Smooth muscle cell (in vitro differentiated cells): ENCODE measurements at regions not wholly inside any gene's neighbourhood (a gene's known extent, or its start where the extent isn't known, plus 50 kb on each side); places are given as distances from the start of the nearest gene placed in this dataset.

Experiments used
- DNase-seq: peaks from one replicate; lab custom pipeline; 2025; ENCODE audit not compliant: unreplicated experiment; lab: John Stamatoyannopoulos, UW
- H2AFZ ChIP-seq: fragments of 200-600 bp; sonication (generic); 2 replicates; pipeline ENCODE4 v1.6.0; 2016; ENCODE audit warnings: antibody characterized with exemption, low read depth, mild to moderate bottlenecking
- H3F3A ChIP-seq: fragments of 200-600 bp; sonication (generic); 2 replicates; pipeline ENCODE4 v1.6.0; 2017; ENCODE audit warnings: antibody characterized with exemption, low read depth
- H3K27ac ChIP-seq: fragments of 200-600 bp; sonication (generic); 2 replicates; pipeline ENCODE4 v1.5.1; 2016; ENCODE audit warnings: low read depth, mild to moderate bottlenecking
- H3K27me3 ChIP-seq: fragments of 200-600 bp; sonication (generic); 2 replicates; pipeline ENCODE4 v1.6.1; 2016; ENCODE audit warnings: low read depth, mild to moderate bottlenecking
- H3K36me3 ChIP-seq: fragments of 200-600 bp; sonication (generic); 2 replicates; pipeline ENCODE4 v1.5.1; 2016; ENCODE audit warnings: low read depth
- H3K4me1 ChIP-seq: fragments of 200-600 bp; sonication (generic); 2 replicates; pipeline ENCODE4 v1.5.1; 2016; ENCODE audit warnings: low read depth
- H3K4me2 ChIP-seq: fragments of 200-600 bp; sonication (generic); 2 replicates; pipeline ENCODE4 v1.6.0; 2016; ENCODE audit warnings: mild to moderate bottlenecking
- H3K4me3 ChIP-seq: fragments of 200-600 bp; sonication (generic); 2 replicates; pipeline ENCODE4 v1.5.1; 2016; ENCODE audit warnings: mild to moderate bottlenecking
- H3K79me2 ChIP-seq: fragments of 200-600 bp; sonication (generic); 2 replicates; pipeline ENCODE4 v1.6.0; 2016; ENCODE audit warnings: low read depth, mild to moderate bottlenecking
- H3K9ac ChIP-seq: fragments of 200-600 bp; sonication (generic); 2 replicates; pipeline ENCODE4 v1.6.0; 2016; ENCODE audit warnings: low read depth
- H3K9me3 ChIP-seq: fragments of 200-600 bp; sonication (generic); replicated peaks from 2 replicates; pipeline ENCODE4 v1.5.1; 2016; ENCODE audit warnings: low read depth
- H4K20me1 ChIP-seq: fragments of 200-600 bp; sonication (generic); 2 replicates; pipeline ENCODE4 v1.6.0; 2016; ENCODE audit warnings: low read depth
- WGBS: methylation state at CpG from one replicate; pipeline ENCODE4 v1.1.7; 2016; ENCODE audit warnings: low lambda C conversion rate; 5-methylcytosine and 5-hydroxymethylcytosine counted together
- TF ChIP-seq, protein P1 (sequence below): fragments of 200-600 bp; sonication (generic); IDR thresholded peaks from 2 replicates; pipeline ENCODE4 v1.5.1; 2017; ENCODE audit warnings: borderline replicate concordance, mild to moderate bottlenecking, antibody characterized with exemption; ENCODE audit not compliant: insufficient read depth, poor library complexity, severe bottlenecking

DNA sequence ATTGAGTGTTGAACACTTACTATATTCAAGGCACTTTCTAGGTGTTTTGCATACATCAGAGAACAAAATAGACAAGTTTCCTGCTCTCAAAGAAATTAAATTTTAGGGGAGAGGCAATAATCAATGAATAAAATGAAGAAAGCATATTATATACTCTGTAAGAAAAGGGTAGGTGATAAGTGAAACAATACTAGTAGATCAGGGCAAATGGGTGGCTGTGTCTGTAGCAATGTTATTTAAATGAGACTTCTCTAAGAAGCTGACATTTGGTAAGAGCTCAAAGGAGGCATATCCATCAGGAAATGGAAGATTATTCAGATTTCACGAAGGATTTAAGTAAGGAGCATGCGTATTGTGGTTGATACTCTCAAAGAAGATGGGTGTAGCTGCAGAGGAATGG lies 1291.6 kb downstream of the NSUN3 start:
- TF ChIP-seq, protein P1, sequence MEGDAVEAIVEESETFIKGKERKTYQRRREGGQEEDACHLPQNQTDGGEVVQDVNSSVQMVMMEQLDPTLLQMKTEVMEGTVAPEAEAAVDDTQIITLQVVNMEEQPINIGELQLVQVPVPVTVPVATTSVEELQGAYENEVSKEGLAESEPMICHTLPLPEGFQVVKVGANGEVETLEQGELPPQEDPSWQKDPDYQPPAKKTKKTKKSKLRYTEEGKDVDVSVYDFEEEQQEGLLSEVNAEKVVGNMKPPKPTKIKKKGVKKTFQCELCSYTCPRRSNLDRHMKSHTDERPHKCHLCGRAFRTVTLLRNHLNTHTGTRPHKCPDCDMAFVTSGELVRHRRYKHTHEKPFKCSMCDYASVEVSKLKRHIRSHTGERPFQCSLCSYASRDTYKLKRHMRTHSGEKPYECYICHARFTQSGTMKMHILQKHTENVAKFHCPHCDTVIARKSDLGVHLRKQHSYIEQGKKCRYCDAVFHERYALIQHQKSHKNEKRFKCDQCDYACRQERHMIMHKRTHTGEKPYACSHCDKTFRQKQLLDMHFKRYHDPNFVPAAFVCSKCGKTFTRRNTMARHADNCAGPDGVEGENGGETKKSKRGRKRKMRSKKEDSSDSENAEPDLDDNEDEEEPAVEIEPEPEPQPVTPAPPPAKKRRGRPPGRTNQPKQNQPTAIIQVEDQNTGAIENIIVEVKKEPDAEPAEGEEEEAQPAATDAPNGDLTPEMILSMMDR = no peak
- no peaks in the 10 kb centered on the region for H3K27me3 ChIP-seq
- H3K9me3 ChIP-seq = no peaks in the 10 kb centered on the region

DNA sequence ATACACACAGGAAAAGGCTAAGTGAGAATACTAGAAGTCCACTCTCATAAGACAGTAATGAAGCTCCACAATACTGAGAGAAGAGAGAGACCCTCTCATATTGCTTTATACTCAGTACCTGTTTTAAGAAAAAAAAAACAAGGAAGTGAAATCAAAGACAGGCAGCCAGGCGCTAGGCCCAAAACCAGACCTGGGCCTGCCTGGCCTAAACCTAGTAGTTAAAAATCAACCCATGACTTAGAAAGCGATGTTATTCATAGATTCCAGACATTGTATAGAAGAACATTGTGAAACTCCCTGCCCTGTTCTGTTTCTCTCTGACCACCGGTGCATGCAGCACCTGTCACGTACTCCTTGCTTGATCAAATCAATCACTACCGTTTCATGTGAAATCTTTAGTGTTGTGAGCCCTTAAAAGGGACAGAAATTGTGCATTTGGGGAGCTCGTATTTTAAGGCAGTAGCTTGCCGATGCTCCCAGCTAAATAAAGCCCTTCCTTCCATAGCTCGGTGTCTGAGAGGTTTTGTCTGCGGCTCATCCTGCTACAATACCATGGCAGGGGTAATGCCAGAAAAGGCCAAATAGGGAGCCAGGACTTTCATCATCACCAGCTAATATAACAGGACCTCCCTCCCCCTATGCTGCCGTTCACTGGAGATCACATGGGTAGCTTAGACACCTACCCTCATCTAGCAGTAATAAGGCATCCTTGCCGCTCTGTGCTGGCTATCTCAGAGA lies 1294.1 kb downstream of the NSUN3 start:
- Histone ChIP-seq H3F3A (no peaks in the 10 kb centered on the region), H3K79me2 (no peaks in the 10 kb centered on the region), H3K27me3 (no peaks in the 10 kb centered on the region), H3K9ac (no peak overlapping the region), H3K27ac (no peak overlapping the region), H3K9me3 (no peaks in the 10 kb centered on the region), H3K4me3 (no peak overlapping the region), H2AFZ (no peak overlapping the region), H3K36me3 (no peaks in the 10 kb centered on the region), H3K4me1 (no peaks in the 10 kb centered on the region), H3K4me2 (no peak overlapping the region), H4K20me1 (no peaks in the 10 kb centered on the region)
- DNase-seq = no peak
- TF ChIP-seq, protein P1 = no peak
- 91% methylated on average over 11 of the region's 11 CpGs for WGBS

More for the DNA sequence above, 1291.6 kb downstream of the NSUN3 start:
- DNase-seq = no peak
- H3K79me2 ChIP-seq = no peaks in the 10 kb centered on the region
- no peak overlapping the region for H3K9ac ChIP-seq
- peak overlapping the region; percentile 73 for H2AFZ ChIP-seq
- H3K36me3 ChIP-seq = no peaks in the 10 kb centered on the region
- H3K4me2 ChIP-seq = peak overlapping the region; percentile 33
- WGBS = 36% methylated on average over 2 of the region's 2 CpGs
- H4K20me1 ChIP-seq = no peaks in the 10 kb centered on the region
- H3K27ac ChIP-seq = no peak overlapping the region
- H3K4me1 ChIP-seq = no peaks in the 10 kb centered on the region
- H3F3A ChIP-seq = no peaks in the 10 kb centered on the region
- H3K4me3 ChIP-seq = no peak overlapping the region

DNA sequence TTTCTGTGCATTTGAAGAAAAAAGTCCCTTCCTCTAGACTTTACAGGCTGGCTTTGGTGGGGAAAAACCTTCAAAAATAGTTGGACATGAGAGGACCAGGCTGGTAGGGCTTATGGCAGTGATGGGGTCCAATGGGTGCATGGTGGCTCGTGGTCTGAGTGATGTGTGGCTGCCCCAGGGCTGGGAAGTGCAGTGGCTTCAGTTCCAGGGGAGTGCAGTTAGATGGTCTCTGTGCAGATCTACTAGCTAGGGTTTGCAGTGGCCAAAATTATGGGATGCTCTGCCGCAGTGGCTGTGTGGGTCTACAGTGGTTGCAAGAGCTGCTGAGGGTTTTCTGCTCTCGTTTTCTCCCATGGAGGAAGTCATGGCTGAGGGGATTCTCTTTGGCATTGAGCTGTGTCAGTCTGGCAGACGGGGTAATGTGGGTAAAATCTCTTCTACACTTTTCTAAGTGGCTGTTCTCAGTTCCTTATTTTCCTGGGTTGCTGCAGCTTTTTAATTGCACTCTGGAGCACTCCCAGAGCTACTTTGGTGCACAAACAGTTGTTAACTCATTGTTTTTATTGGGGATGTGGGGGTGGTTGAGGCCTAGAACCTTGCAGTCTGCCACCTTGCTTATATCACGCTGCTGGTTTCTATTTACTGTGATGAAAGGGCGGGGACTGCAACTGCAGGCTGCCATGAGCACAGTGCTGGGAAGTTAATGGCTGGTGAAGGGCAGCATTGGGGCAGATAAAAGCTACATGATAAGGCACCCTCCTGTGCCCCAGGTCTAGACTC lies 1324.6 kb downstream of the NSUN3 start:
- 91% methylated on average over 6 of the region's 6 CpGs for WGBS

More for the DNA sequence above, 1324.6 kb downstream of the NSUN3 start:
- Histone ChIP-seq H3K79me2 (no peaks in the 10 kb centered on the region), H2AFZ (no peak overlapping the region), H3K27ac (no peak overlapping the region), H3K27me3 (no peaks in the 10 kb centered on the region), H3K4me3 (no peak overlapping the region), H4K20me1 (no peaks in the 10 kb centered on the region), H3K36me3 (no peaks in the 10 kb centered on the region), H3K9ac (no peak overlapping the region), H3K4me2 (no peak overlapping the region), H3K9me3 (no peaks in the 10 kb centered on the region), H3F3A (no peaks in the 10 kb centered on the region), H3K4me1 (no peaks in the 10 kb centered on the region)
- TF ChIP-seq, protein P1 = no peak
- DNase-seq = no peak
